H9 (cell line): ENCODE measurements at regions not wholly inside any gene's neighbourhood (a gene's known extent, or its start where the extent isn't known, plus 50 kb on each side); places are given as distances from the start of the nearest gene placed in this dataset.

Source experiments
- DNase-seq: peaks from one replicate; pipeline ENCODE4 v3.0.0-alpha.2; 2017
- H2AFZ ChIP-seq: one replicate; pipeline ENCODE4 v1.6.1; 2013; ENCODE audit warnings: mild to moderate bottlenecking, low read length, control low read depth, moderate library complexity
- H2AK5ac ChIP-seq: 2 replicates; pipeline ENCODE4 v1.6.1; 2013; ENCODE audit warnings: low read length, control low read depth, mixed read lengths; ENCODE audit not compliant: insufficient read length
- H2BK120ac ChIP-seq: one replicate; pipeline ENCODE4 v1.6.1; 2013; ENCODE audit warnings: low read depth, mild to moderate bottlenecking, low read length, control low read depth, inconsistent platforms; ENCODE audit not compliant: poor library complexity, severe bottlenecking
- H2BK12ac ChIP-seq: 2 replicates; pipeline ENCODE4 v1.6.1; 2013; ENCODE audit warnings: low read length, control low read depth, mixed read lengths, low read depth; ENCODE audit not compliant: insufficient read length
- H2BK15ac ChIP-seq: 2 replicates; pipeline ENCODE4 v1.6.1; 2013; ENCODE audit warnings: low read depth, low read length, control low read depth
- H2BK20ac ChIP-seq: one replicate; pipeline ENCODE4 v1.6.1; 2013; ENCODE audit warnings: low read depth, mild to moderate bottlenecking, low read length, control low read depth, inconsistent platforms; ENCODE audit not compliant: poor library complexity, severe bottlenecking
- H2BK5ac ChIP-seq: 2 replicates; pipeline ENCODE4 v1.6.1; 2013; ENCODE audit warnings: low read length, control low read depth, mixed read lengths; ENCODE audit not compliant: insufficient read length
- H3K14ac ChIP-seq: 2 replicates; pipeline ENCODE4 v1.6.1; 2013; ENCODE audit warnings: low read length, control low read depth; ENCODE audit not compliant: insufficient read depth
- H3K18ac ChIP-seq: 2 replicates; pipeline ENCODE4 v1.6.1; 2013; ENCODE audit warnings: low read depth, mild to moderate bottlenecking, mixed read lengths, low read length, control low read depth; ENCODE audit not compliant: insufficient read length
- H3K23ac ChIP-seq: 2 replicates; pipeline ENCODE4 v1.6.1; 2013; ENCODE audit warnings: low read length, control low read depth, mixed read lengths, low read depth; ENCODE audit not compliant: insufficient read length
- H3K23me2 ChIP-seq: 2 replicates; pipeline ENCODE4 v1.6.1; 2013; ENCODE audit warnings: low read depth, mild to moderate bottlenecking, mixed read lengths, low read length, control low read depth; ENCODE audit not compliant: insufficient read length, poor library complexity, severe bottlenecking
- H3K27ac ChIP-seq: 2 replicates; pipeline ENCODE4 v1.5.1; 2013; ENCODE audit warnings: low read length, control low read depth, mixed read lengths, low read depth; ENCODE audit not compliant: insufficient read length
- H3K27me3 ChIP-seq: 2 replicates; pipeline ENCODE4 v1.6.1; 2013; ENCODE audit warnings: low read length, control low read depth, inconsistent platforms; ENCODE audit not compliant: insufficient read depth
- H3K4ac ChIP-seq: 2 replicates; pipeline ENCODE4 v1.6.1; 2013; ENCODE audit warnings: low read depth, mild to moderate bottlenecking, control low read depth, inconsistent platforms, low read length, moderate library complexity
- H3K4me1 ChIP-seq: 2 replicates; pipeline ENCODE4 v1.6.1; 2013; ENCODE audit warnings: low read length, control low read depth, inconsistent platforms; ENCODE audit not compliant: insufficient read depth
- H3K4me2 ChIP-seq: 2 replicates; pipeline ENCODE4 v1.6.1; 2013; ENCODE audit warnings: low read length, control low read depth, mixed read lengths; ENCODE audit not compliant: insufficient read length, insufficient read depth
- H3K56ac ChIP-seq: 2 replicates; pipeline ENCODE4 v1.6.1; 2013; ENCODE audit warnings: low read depth, mild to moderate bottlenecking, mixed read lengths, low read length, control low read depth; ENCODE audit not compliant: insufficient read length
- H3K79me1 ChIP-seq: 2 replicates; pipeline ENCODE4 v1.6.1; 2013; ENCODE audit warnings: low read depth, mild to moderate bottlenecking, moderate library complexity, low read length, control low read depth, inconsistent platforms; ENCODE audit not compliant: insufficient read depth, poor library complexity, severe bottlenecking
- H3K79me2 ChIP-seq: 2 replicates; pipeline ENCODE4 v1.6.1; 2013; ENCODE audit warnings: low read length, control low read depth, inconsistent platforms; ENCODE audit not compliant: insufficient read depth
- H3K9ac ChIP-seq: 2 replicates; pipeline ENCODE4 v1.6.1; 2013; ENCODE audit warnings: low read length, control low read depth, mixed read lengths; ENCODE audit not compliant: insufficient read length; ENCODE audit errors: extremely low read depth
- H3K9me3 ChIP-seq: one replicate; pipeline ENCODE4 v1.6.1; 2013; ENCODE audit warnings: low read depth, low read length, inconsistent platforms; ENCODE audit not compliant: control insufficient read depth
- H3T11ph ChIP-seq: one replicate; pipeline ENCODE4 v1.6.1; 2013; ENCODE audit warnings: mild to moderate bottlenecking, low read length, control low read depth, inconsistent platforms
- H4K20me1 ChIP-seq: one replicate; pipeline ENCODE4 v1.6.1; 2013; ENCODE audit not compliant: control insufficient read depth, insufficient read length, insufficient read depth
- H4K5ac ChIP-seq: 2 replicates; pipeline ENCODE4 v1.6.1; 2013; ENCODE audit warnings: low read depth, mild to moderate bottlenecking, mixed read lengths, low read length, control low read depth; ENCODE audit not compliant: insufficient read length
- H4K8ac ChIP-seq: replicated peaks from 2 replicates; pipeline ENCODE4 v1.6.1; 2013; ENCODE audit warnings: low read length, control low read depth, mixed read lengths, low read depth; ENCODE audit not compliant: insufficient read length
- H4K91ac ChIP-seq: 2 replicates; pipeline ENCODE4 v1.6.1; 2013; ENCODE audit warnings: low read depth, mild to moderate bottlenecking, moderate library complexity, mixed read lengths, low read length, control low read depth; ENCODE audit not compliant: insufficient read length
- H3K27ac Mint-ChIP-seq, 3 experiments: 2 replicates in 2 of 3; 3 replicates in 1 of 3; pipeline ENCODE4 v1.8.0; 2020 to 2021; ENCODE audit warnings: mixed read lengths in 3 of 3, mild to moderate bottlenecking in 1 of 3, moderate library complexity in 1 of 3
- H3K27me3 Mint-ChIP-seq: 2 replicates; pipeline ENCODE4 v1.8.0; 2021; ENCODE audit warnings: low read depth, mild to moderate bottlenecking, moderate library complexity, mixed read lengths
- H3K36me3 Mint-ChIP-seq, 3 experiments: 2 replicates in 2 of 3; 3 replicates in 1 of 3; pipeline ENCODE4 v1.8.0; 2020 to 2021; ENCODE audit warnings: low read depth in 3 of 3, mixed read lengths in 3 of 3; ENCODE audit not compliant: insufficient read depth in 1 of 3
- H3K4me1 Mint-ChIP-seq, 2 experiments: 2 replicates each; pipeline ENCODE4 v1.8.0; 2020; ENCODE audit warnings: mixed read lengths in 2 of 2
- H3K4me3 Mint-ChIP-seq, 2 experiments: 2 replicates in 1 of 2; 3 replicates in 1 of 2; pipeline ENCODE4 v1.8.0; 2020 to 2021; ENCODE audit warnings: mild to moderate bottlenecking in 2 of 2, mixed read lengths in 2 of 2, moderate library complexity in 1 of 2
- H3K9me3 Mint-ChIP-seq, 2 experiments: 2 replicates in 1 of 2; 3 replicates in 1 of 2; pipeline ENCODE4 v1.8.0; 2020; ENCODE audit warnings: mild to moderate bottlenecking in 2 of 2, mixed read lengths in 2 of 2, moderate library complexity in 1 of 2
- WGBS: extraction: QIAGEN DNeasy Blood & Tissue Kit; methylation state at CpG from one replicate; pipeline ENCODE4 v1.1.7; 2013; ENCODE audit warnings: missing lambda C conversion rate, low lambda C conversion rate, mixed read lengths; ENCODE audit not compliant: insufficient read length; ENCODE audit errors: extremely low coverage; 5-methylcytosine and 5-hydroxymethylcytosine counted together
- TF ChIP-seq, protein P1 (sequence below): fragments of 200-600 bp; sonication (generic); conservative IDR thresholded peaks from 3 replicates; pipeline ENCODE4 v1.8.0; 2021; ENCODE audit warnings: antibody characterized with exemption, mild to moderate bottlenecking

DNA sequence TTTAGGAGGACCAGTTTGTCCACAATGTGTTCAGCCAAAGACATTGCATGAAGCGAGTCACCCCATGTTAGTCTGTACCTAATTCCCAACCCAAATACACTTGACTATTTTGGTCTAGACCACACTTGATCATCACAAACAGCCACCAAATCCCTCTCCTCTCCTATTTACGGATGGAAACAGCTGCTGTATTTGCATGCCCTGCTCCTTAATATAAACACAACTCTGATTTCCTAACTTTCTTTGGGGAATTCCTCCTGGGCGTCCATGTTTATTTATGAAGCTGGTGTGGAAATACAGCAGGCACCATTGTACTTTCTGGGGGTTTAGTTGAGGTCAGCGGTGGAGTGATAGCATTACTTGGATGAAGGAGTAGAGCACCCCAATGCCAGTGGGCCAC, 235.2 kb downstream of the TLE3 start:
- Histone ChIP-seq H2AFZ (no peak overlapping the region), H3K18ac (no peak overlapping the region), H3K9me3 (no peaks in the 10 kb centered on the region), H4K5ac (no peak overlapping the region), H2BK20ac (no peak overlapping the region), H2BK15ac (no peak overlapping the region), H3K27me3 (no peaks in the 10 kb centered on the region), H2AK5ac (no peak overlapping the region), H2BK12ac (no peak overlapping the region), H3T11ph (no peak overlapping the region), H3K79me2 (no peaks in the 10 kb centered on the region), H3K4ac (no peak overlapping the region), H4K20me1 (no peaks in the 10 kb centered on the region), H2BK5ac (no peak overlapping the region), H4K91ac (no peak overlapping the region), H3K56ac (no peak overlapping the region), H3K23me2 (no peaks in the 10 kb centered on the region), H3K23ac (no peak overlapping the region), H4K8ac (no peak overlapping the region), H3K79me1 (no peaks in the 10 kb centered on the region), H3K4me1 (no peaks in the 10 kb centered on the region; the same call in 1 of the 2 replicates), H3K14ac (no peak overlapping the region), H3K9ac (no peak overlapping the region), H3K27ac (no peak overlapping the region), H2BK120ac (no peak overlapping the region), H3K4me2 (no peak overlapping the region)
- no CpG with 5 or more reads among the region's 4 CpGs for WGBS
- Mint-ChIP-seq H3K9me3 (peaks cover 0 to 3% of the 10 kb centered on the region in 2 experiments; a peak in 1 of 5 replicates), H3K4me1 (peaks cover 13% of the 10 kb centered on the region in 2 experiments), H3K27ac (no peak overlapping the region), H3K36me3 (peaks cover 0 to 5% (median 2%) of the 10 kb centered on the region in 3 experiments; a peak in 2 of 7 replicates), H3K27me3 (peaks cover 3% of the 10 kb centered on the region), H3K4me3 (no peak overlapping the region)
- no peak for DNase-seq
- TF ChIP-seq, protein P1, sequence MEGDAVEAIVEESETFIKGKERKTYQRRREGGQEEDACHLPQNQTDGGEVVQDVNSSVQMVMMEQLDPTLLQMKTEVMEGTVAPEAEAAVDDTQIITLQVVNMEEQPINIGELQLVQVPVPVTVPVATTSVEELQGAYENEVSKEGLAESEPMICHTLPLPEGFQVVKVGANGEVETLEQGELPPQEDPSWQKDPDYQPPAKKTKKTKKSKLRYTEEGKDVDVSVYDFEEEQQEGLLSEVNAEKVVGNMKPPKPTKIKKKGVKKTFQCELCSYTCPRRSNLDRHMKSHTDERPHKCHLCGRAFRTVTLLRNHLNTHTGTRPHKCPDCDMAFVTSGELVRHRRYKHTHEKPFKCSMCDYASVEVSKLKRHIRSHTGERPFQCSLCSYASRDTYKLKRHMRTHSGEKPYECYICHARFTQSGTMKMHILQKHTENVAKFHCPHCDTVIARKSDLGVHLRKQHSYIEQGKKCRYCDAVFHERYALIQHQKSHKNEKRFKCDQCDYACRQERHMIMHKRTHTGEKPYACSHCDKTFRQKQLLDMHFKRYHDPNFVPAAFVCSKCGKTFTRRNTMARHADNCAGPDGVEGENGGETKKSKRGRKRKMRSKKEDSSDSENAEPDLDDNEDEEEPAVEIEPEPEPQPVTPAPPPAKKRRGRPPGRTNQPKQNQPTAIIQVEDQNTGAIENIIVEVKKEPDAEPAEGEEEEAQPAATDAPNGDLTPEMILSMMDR, result no peak
